H1 (cell line): ENCODE measurements at regions not wholly inside any gene's neighbourhood (a gene's known extent, or its start where the extent isn't known, plus 50 kb on each side); places are given as distances from the start of the nearest gene placed in this dataset.

Experiments
- CTCF ChIA-PET: fragments of 300-600 bp; sonication (Branson Sonifier 250); formaldehyde crosslinking; loops from one replicate; lab custom pipeline; 2021; ENCODE audit not compliant: partially characterized antibody; lab: Charles Lee
- POLR2A ChIA-PET: fragments of 300-600 bp; sonication (Branson Sonifier 250); formaldehyde crosslinking; loops from one replicate; lab custom pipeline; 2021; ENCODE audit warnings: inconsistent platforms; ENCODE audit not compliant: partially characterized antibody; lab: Charles Lee
- DNase-seq, 2 experiments: peaks; one replicate each; pipeline versions ENCODE4 v3.0.0 to v3.0.0-alpha.2; 2010 to 2022; ENCODE audit warnings: low spot score in 2 of 2, low read depth in 1 of 2, mixed read lengths in 1 of 2
- FAIRE-seq: peaks from 2 replicates; lab custom pipeline; 2011; peaks lifted over from hg19 to GRCh38; lab: Jason Lieb, UNC
- H2AFZ ChIP-seq: 2 replicates; pipeline ENCODE4 v1.8.1; 2012; ENCODE audit warnings: low read length, inconsistent platforms
- H2AK5ac ChIP-seq: 2 replicates; pipeline ENCODE4 v1.6.1; 2013; ENCODE audit warnings: low read depth, low read length
- H2BK120ac ChIP-seq: replicated peaks from 2 replicates; pipeline ENCODE3; 2013; ENCODE audit warnings: low read depth, low read length, inconsistent platforms
- H2BK12ac ChIP-seq: 2 replicates; pipeline ENCODE4 v1.6.1; 2013; ENCODE audit warnings: low read depth, low read length
- H2BK15ac ChIP-seq: 2 replicates; pipeline ENCODE4 v1.6.1; 2013; ENCODE audit warnings: low read length
- H2BK20ac ChIP-seq: 2 replicates; pipeline ENCODE4 v1.6.1; 2013; ENCODE audit warnings: low read length
- H2BK5ac ChIP-seq: 2 replicates; pipeline ENCODE4 v1.6.1; 2013; ENCODE audit warnings: low read depth, low read length
- H3K14ac ChIP-seq: 2 replicates; pipeline ENCODE4 v1.6.1; 2013; ENCODE audit warnings: inconsistent platforms; ENCODE audit not compliant: insufficient read length
- H3K18ac ChIP-seq: 2 replicates; pipeline ENCODE4 v1.6.1; 2013; ENCODE audit warnings: low read length; ENCODE audit errors: extremely low read depth
- H3K23ac ChIP-seq: 2 replicates; pipeline ENCODE4 v1.6.1; 2013; ENCODE audit warnings: inconsistent platforms; ENCODE audit not compliant: insufficient read length
- H3K23me2 ChIP-seq: 2 replicates; pipeline ENCODE4 v1.6.1; 2013; ENCODE audit warnings: low read depth, low read length
- H3K27ac ChIP-seq: 2 replicates; pipeline ENCODE4 v1.6.1; 2011; ENCODE audit warnings: low read depth, low read length, inconsistent platforms
- H3K27me3 ChIP-seq, 4 experiments: replicated peaks in 1 of 4; 1 replicate in 1 of 4; 2 replicates in 3 of 4; pipeline versions ENCODE4 v1.6.1 to v1.8.1; 2011 to 2013; ENCODE audit warnings: low read length in 3 of 4, mild to moderate bottlenecking in 3 of 4, inconsistent platforms in 2 of 4, mixed read lengths in 2 of 4, moderate library complexity in 1 of 4; ENCODE audit not compliant: control insufficient read depth in 3 of 4, insufficient read depth in 3 of 4; ENCODE audit errors: extremely low read depth in 1 of 4
- H3K36me3 ChIP-seq, 4 experiments: 2 replicates each; pipeline versions ENCODE4 v1.6.1 to v1.8.1; 2011 to 2013; ENCODE audit warnings: mild to moderate bottlenecking in 4 of 4, low read length in 3 of 4, moderate library complexity in 2 of 4, control low read depth in 1 of 4, inconsistent platforms in 1 of 4; ENCODE audit not compliant: insufficient read depth in 4 of 4, control insufficient read depth in 2 of 4
- H3K4ac ChIP-seq: replicated peaks from 2 replicates; pipeline ENCODE3; 2013; ENCODE audit warnings: low read length, low read depth, mixed read lengths, inconsistent platforms; ENCODE audit not compliant: insufficient read length
- H3K4me1 ChIP-seq, 4 experiments: replicated peaks in 1 of 4; 1 replicate in 1 of 4; 2 replicates in 3 of 4; pipeline versions ENCODE4 v1.6.1 to v1.8.1; 2011 to 2013; ENCODE audit warnings: low read length in 3 of 4, inconsistent platforms in 2 of 4, mixed read lengths in 1 of 4; ENCODE audit not compliant: insufficient read depth in 4 of 4, control insufficient read depth in 3 of 4
- H3K4me2 ChIP-seq, 2 experiments: 2 replicates each; pipeline versions ENCODE4 v1.6.1 to v1.8.1; 2011 to 2013; ENCODE audit warnings: low read depth in 2 of 2, low read length in 2 of 2, control low read depth in 1 of 2, inconsistent platforms in 1 of 2, mild to moderate bottlenecking in 1 of 2; ENCODE audit not compliant: insufficient read depth in 1 of 2
- H3K4me3 ChIP-seq, 4 experiments: fragments of 200-600, 300-600 bp in 1 of 4; sonication (generic), shearing (Covaris generic), sonication (Bioruptor Twin) in 1 of 4; 2 replicates each; pipeline versions ENCODE4 v1.5.1 to v1.8.1; 2011 to 2016; ENCODE audit warnings: low read length in 4 of 4, low read depth in 3 of 4, control low read depth in 2 of 4, inconsistent platforms in 2 of 4, mild to moderate bottlenecking in 2 of 4, mixed read lengths in 1 of 4, moderate library complexity in 1 of 4; ENCODE audit not compliant: insufficient read depth in 2 of 4; ENCODE audit errors: extremely low read depth in 1 of 4
- H3K56ac ChIP-seq: replicated peaks from 2 replicates; pipeline ENCODE3; 2013; ENCODE audit warnings: low read depth, mild to moderate bottlenecking, mixed read lengths, low read length, inconsistent platforms; ENCODE audit not compliant: insufficient read length
- H3K79me1 ChIP-seq: 2 replicates; pipeline ENCODE4 v1.6.1; 2013; ENCODE audit warnings: low read depth, low read length, control low read depth
- H3K79me2 ChIP-seq, 2 experiments: 2 replicates each; pipeline versions ENCODE4 v1.6.1 to v1.8.1; 2012 to 2013; ENCODE audit warnings: low read length in 2 of 2, mild to moderate bottlenecking in 2 of 2, inconsistent platforms in 1 of 2; ENCODE audit not compliant: insufficient read depth in 2 of 2, control insufficient read depth in 1 of 2
- H3K9ac ChIP-seq, 4 experiments: replicated peaks in 1 of 4; 1 replicate in 1 of 4; 2 replicates in 3 of 4; pipeline versions ENCODE4 v1.6.1 to v1.8.1; 2011 to 2013; ENCODE audit warnings: low read depth in 3 of 4, low read length in 3 of 4, control low read depth in 2 of 4, mild to moderate bottlenecking in 2 of 4, moderate library complexity in 2 of 4, inconsistent platforms in 1 of 4; ENCODE audit errors: extremely low read depth in 1 of 4
- H3K9me3 ChIP-seq, 2 experiments: 2 replicates each; pipeline versions ENCODE4 v1.6.1 to v1.8.1; 2012 to 2013; ENCODE audit warnings: mild to moderate bottlenecking in 2 of 2, moderate library complexity in 2 of 2, control low read depth in 1 of 2, inconsistent platforms in 1 of 2, low read depth in 1 of 2, low read length in 1 of 2, mixed read lengths in 1 of 2; ENCODE audit not compliant: insufficient read depth in 2 of 2
- H4K20me1 ChIP-seq, 2 experiments: replicated peaks in 1 of 2; 2 replicates each; pipeline versions ENCODE3 to v1.8.1; 2011 to 2013; ENCODE audit warnings: inconsistent platforms in 2 of 2, low read length in 2 of 2, mild to moderate bottlenecking in 1 of 2; ENCODE audit not compliant: insufficient read depth in 2 of 2, control insufficient read depth in 1 of 2
- H4K5ac ChIP-seq: 2 replicates; pipeline ENCODE4 v1.6.1; 2013; ENCODE audit warnings: low read length, low read depth, mixed read lengths, inconsistent platforms; ENCODE audit not compliant: insufficient read length
- H4K8ac ChIP-seq: 2 replicates; pipeline ENCODE4 v1.8.0; 2013; ENCODE audit warnings: mild to moderate bottlenecking, moderate library complexity, low read length, inconsistent platforms; ENCODE audit not compliant: insufficient read depth; ENCODE audit errors: extremely low read depth
- H4K91ac ChIP-seq: replicated peaks from 2 replicates; pipeline ENCODE3; 2013; ENCODE audit warnings: low read length, mixed read lengths, inconsistent platforms; ENCODE audit not compliant: insufficient read length
- CTBP2 ChIP-seq: IDR thresholded peaks from 2 replicates; pipeline ENCODE4 v1.7.0; 2011; ENCODE audit warnings: borderline replicate concordance, mild to moderate bottlenecking, moderate library complexity, mixed read lengths, low read length; ENCODE audit not compliant: insufficient read depth, insufficient read length
- GABPA ChIP-seq: IDR thresholded peaks from 2 replicates; pipeline ENCODE4 v1.6.1; 2011; ENCODE audit warnings: mild to moderate bottlenecking, low read length, moderate library complexity, borderline replicate concordance; ENCODE audit not compliant: insufficient read depth
- HDAC6 ChIP-seq: IDR thresholded peaks from one replicate; pipeline ENCODE4 v1.7.1; 2012; ENCODE audit warnings: low read depth, mild to moderate bottlenecking, inconsistent platforms, low read length, moderate library complexity
- RXRA ChIP-seq: IDR thresholded peaks from 2 replicates; pipeline ENCODE4 v1.6.1; 2011; ENCODE audit warnings: low read depth, mild to moderate bottlenecking, low read length, moderate library complexity; ENCODE audit not compliant: insufficient read depth
- SP2 ChIP-seq: IDR thresholded peaks from 2 replicates; pipeline ENCODE4 v1.6.1; 2012; ENCODE audit warnings: mild to moderate bottlenecking, low read length, inconsistent platforms
- TAF7 ChIP-seq: optimal IDR thresholded peaks from 2 replicates; pipeline ENCODE3; 2011; ENCODE audit warnings: low read depth, mild to moderate bottlenecking, inconsistent platforms, low read length, moderate library complexity, borderline replicate concordance
- USF2 ChIP-seq: IDR thresholded peaks from 2 replicates; pipeline ENCODE4 v1.6.1; 2011; ENCODE audit warnings: low read length, improper control_type of control experiment
- YY1 ChIP-seq: IDR thresholded peaks from 2 replicates; pipeline ENCODE4 v1.6.1; 2011; ENCODE audit warnings: low read depth, mild to moderate bottlenecking, low read length
- WGBS, 2 experiments: shearing (Covaris generic) in 1 of 2; methylation state at CpG; one replicate each; pipeline versions ENCODE4 v1.1.6 to v1.1.7; 2013 to 2015; ENCODE audit warnings: low lambda C conversion rate in 2 of 2, mixed read lengths in 2 of 2, inconsistent platforms in 1 of 2, low coverage in 1 of 2, missing lambda C conversion rate in 1 of 2; ENCODE audit not compliant: insufficient replicate concordance in 2 of 2, insufficient coverage in 1 of 2, insufficient read length in 1 of 2; ENCODE audit errors: extremely low coverage in 1 of 2, missing lambda C conversion rate in 1 of 2; 5-methylcytosine and 5-hydroxymethylcytosine counted together
- TF ChIP-seq, protein P1 (sequence below): IDR thresholded peaks from 2 replicates; pipeline ENCODE4 v1.6.1; 2012; ENCODE audit warnings: inconsistent platforms
- TF ChIP-seq, protein P2 (sequence below), 3 experiments: IDR thresholded peaks; 1 replicate in 2 of 3; 2 replicates in 1 of 3; pipeline versions ENCODE4 v1.5.1 to v1.6.1; 2011; ENCODE audit warnings: low read length in 3 of 3, mild to moderate bottlenecking in 3 of 3, inconsistent platforms in 2 of 3, low read depth in 1 of 3, moderate library complexity in 1 of 3; ENCODE audit not compliant: insufficient read depth in 1 of 3; ENCODE audit errors: control extremely low read depth in 1 of 3

- H3K4me1 ChIP-seq = peaks cover 0 to 8% (median 3%) of the 10 kb centered on the region in 4 experiments; a peak in 3 of 7 replicates
- H3K79me2 ChIP-seq = no peaks in the 10 kb centered on the region
- no peak overlapping the region for H2BK15ac ChIP-seq
- no peaks in the 10 kb centered on the region for H3K9me3 ChIP-seq
- H2AK5ac ChIP-seq = no peak overlapping the region
- H3K56ac ChIP-seq = no peak overlapping the region
- H4K5ac ChIP-seq = no peak overlapping the region
- no peak overlapping the region for H3K9ac ChIP-seq
- no peak for DNase-seq
- ChIA-PET POLR2A (no interaction called here), CTCF (interaction anchor here (0.7 kb wide), 1 partner anchor 187 kb away, joined by 3 read pairs; no protein-coding TSS in a partner anchor)
- H3K23me2 ChIP-seq = no peaks in the 10 kb centered on the region
- H3K27ac ChIP-seq = no peak overlapping the region
- H3K27me3 ChIP-seq = no peaks in the 10 kb centered on the region
- H2BK120ac ChIP-seq = no peak overlapping the region
- no peak for TF ChIP-seq SP2
- TF ChIP-seq YY1 = no peak
- no peak for TF ChIP-seq USF2
- TF ChIP-seq, protein P1, sequence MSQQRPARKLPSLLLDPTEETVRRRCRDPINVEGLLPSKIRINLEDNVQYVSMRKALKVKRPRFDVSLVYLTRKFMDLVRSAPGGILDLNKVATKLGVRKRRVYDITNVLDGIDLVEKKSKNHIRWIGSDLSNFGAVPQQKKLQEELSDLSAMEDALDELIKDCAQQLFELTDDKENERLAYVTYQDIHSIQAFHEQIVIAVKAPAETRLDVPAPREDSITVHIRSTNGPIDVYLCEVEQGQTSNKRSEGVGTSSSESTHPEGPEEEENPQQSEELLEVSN = no peak
- TF ChIP-seq, protein P2, sequence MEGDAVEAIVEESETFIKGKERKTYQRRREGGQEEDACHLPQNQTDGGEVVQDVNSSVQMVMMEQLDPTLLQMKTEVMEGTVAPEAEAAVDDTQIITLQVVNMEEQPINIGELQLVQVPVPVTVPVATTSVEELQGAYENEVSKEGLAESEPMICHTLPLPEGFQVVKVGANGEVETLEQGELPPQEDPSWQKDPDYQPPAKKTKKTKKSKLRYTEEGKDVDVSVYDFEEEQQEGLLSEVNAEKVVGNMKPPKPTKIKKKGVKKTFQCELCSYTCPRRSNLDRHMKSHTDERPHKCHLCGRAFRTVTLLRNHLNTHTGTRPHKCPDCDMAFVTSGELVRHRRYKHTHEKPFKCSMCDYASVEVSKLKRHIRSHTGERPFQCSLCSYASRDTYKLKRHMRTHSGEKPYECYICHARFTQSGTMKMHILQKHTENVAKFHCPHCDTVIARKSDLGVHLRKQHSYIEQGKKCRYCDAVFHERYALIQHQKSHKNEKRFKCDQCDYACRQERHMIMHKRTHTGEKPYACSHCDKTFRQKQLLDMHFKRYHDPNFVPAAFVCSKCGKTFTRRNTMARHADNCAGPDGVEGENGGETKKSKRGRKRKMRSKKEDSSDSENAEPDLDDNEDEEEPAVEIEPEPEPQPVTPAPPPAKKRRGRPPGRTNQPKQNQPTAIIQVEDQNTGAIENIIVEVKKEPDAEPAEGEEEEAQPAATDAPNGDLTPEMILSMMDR (IDR thresholded peaks at IDR 0.05; ENCODE audit: control extremely low read depth in 1 of 3, insufficient read depth in 1 of 3, low read depth in 1 of 3, low read length in 3 of 3) = no peak
- TF ChIP-seq CTBP2 = no peak
- TF ChIP-seq GABPA = no peak
- no peak for TF ChIP-seq HDAC6
- TF ChIP-seq TAF7 = no peak
- no peak for TF ChIP-seq RXRA
- no peak overlapping the region for H2BK5ac ChIP-seq
- H3K18ac ChIP-seq = no peak overlapping the region
- no peaks in the 10 kb centered on the region for H3K36me3 ChIP-seq
- no peak overlapping the region for H2BK20ac ChIP-seq
- no peak overlapping the region for H3K4me3 ChIP-seq
- 94% methylated on average over 2 of the region's 2 CpGs; no CpG with 5 or more reads in 1 of the 2 experiments for WGBS, 2 experiments
- no peaks in the 10 kb centered on the region for H3K79me1 ChIP-seq
- no peak overlapping the region for H4K8ac ChIP-seq
- H3K4ac ChIP-seq = no peak overlapping the region
- H4K20me1 ChIP-seq = no peaks in the 10 kb centered on the region
- H2BK12ac ChIP-seq = no peak overlapping the region
- H3K4me2 ChIP-seq = no peak overlapping the region
- no peak overlapping the region for H2AFZ ChIP-seq
- FAIRE-seq = no peak
- H4K91ac ChIP-seq = no peak overlapping the region
- H3K23ac ChIP-seq = no peak overlapping the region
- H3K14ac ChIP-seq = no peak overlapping the region
Observed at GRCh38 chr5:107028938-107029337, 641.8 kb downstream of the EFNA5 start.
